Stimulated activated CD4-positive, alpha-beta T cell treated with anti-CD3 and anti-CD28 coated beads, Interleukin-15, amount 100 ng/mL, for 1 hour (primary cell): ENCODE measurements at regions not wholly inside any gene's neighbourhood (a gene's known extent, or its start where the extent isn't known, plus 50 kb on each side); places are given as distances from the start of the nearest gene placed in this dataset.

Experiments
- DNase-seq, 2 donors: peaks; one replicate each; pipeline ENCODE4 v3.0.0-alpha.2; 2020; ENCODE audit warnings: low read depth in 1 of 2, low spot score in 1 of 2

- no peak for DNase-seq
Observed at GRCh38 chr7:25900877-25901276, 251.1 kb upstream of the NFE2L3 start.

DNA sequence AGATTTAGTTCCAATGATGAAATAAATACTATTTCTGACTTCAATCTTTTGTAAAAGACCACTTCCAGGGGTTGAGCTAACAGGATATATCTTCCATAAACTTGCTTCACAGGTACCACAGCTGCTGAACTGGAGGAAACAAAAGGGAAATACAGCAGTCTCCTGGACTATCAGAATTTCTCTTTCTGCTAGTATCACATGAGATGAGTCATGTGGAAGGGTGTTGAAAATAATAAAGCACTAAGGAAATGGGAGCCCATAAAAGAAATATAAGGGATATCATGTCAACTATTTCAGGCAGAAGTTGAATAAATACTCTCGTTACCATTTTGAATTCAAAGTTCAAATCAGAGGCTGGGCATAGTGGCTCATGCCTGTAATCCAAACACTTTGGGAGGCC is 250.3 kb upstream of the NFE2L3 start:
- DNase-seq: no peak

DNA sequence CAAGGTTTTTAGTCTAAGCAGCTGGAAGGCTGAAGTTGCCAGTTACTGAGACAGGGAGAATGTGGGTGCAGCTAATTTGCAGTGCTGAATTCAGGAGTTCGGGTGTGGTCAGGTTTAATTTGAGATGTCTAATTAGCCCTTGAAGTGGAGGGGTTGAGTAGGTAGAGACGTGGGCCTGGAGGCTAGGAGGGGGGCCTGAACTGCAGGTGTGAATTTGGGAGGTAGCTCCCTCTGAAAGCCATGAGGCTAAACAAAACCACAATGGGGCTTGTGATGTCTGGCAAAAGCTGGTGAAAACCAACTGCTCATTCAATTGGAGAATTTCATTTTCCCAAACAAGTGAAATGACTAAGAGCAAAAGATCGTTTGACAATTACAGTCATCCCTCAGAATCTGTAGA is 246.0 kb upstream of the NFE2L3 start:
- DNase-seq: no peak

DNA sequence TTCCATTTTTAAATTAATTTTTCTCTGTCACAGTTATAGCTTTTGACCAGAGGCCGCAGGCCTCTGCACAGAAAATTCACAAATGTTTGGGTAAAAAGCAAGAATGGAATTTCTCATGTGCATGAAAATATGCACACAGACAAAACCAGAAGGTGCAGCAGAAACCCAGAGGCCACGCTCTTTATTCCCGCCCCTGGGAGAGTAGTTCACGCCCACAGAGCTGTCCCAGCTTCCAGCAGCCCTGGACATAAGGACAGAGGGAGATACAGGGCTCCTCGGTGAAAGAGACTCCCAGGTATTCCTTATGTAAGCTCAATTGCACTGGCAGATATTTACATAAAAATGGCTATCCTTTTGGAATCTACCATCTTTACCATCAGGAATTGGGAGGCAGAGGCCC is 245.2 kb upstream of the NFE2L3 start:
- no peak for DNase-seq

GRCh38 chr7:25907214-25907613 is 244.8 kb upstream of the NFE2L3 start:
- DNase-seq: no peak

DNA sequence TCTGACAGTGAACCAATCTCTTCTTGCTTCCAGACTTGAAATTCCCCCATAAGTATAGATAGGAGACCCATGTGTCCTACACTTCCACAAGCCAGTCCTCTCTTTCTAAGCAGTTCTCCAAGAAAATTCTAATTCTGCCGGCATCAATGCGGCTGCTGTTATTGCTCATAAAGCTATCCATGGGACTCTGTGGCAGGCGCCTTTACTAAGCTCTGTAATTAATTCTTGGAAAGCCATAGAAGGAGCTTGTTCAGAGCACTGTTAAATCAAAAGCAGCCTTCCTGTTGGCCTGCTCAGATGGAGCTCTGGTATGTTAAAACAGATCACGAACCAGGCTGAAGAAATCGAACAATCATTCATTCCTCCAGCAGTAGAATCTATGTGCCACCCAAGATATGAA is 244.3 kb upstream of the NFE2L3 start:
- DNase-seq: no peak

DNA sequence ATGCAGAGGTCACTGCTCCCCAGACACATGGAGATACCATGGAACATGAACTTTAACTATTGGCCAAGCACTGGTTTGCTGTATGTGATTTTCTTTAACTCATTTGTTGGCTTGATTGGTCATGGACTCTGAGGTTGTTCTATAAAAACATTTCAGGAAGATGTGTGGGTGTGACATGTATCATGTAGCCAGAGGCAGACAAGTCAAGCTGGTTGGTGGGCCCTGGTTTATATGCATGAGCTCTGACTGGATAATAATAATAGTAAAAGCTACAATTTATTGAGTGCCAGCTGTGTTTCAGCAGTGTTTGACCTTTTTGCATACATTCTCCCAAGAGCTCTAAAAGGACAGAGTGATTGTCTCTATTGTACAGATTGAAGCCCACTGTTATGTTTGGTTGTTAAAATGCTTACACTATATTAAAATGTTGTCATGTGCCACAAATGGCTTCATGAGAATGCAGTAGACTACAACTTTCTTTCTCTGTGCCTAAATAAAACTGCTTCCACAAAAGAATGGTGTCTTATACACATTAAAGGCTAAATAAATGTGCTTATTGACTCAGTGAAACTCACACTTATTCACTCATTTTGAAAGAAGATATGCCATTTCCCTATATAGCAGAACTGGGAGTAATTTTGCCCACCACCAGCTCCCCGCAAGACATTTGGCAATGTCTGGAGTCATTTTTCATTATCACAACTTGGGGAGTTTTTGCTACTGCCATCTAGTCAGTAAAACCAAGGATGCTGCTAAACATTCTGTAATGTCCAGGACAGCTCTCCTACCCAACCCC is 243.6 kb upstream of the NFE2L3 start:
- no peak for DNase-seq

DNA sequence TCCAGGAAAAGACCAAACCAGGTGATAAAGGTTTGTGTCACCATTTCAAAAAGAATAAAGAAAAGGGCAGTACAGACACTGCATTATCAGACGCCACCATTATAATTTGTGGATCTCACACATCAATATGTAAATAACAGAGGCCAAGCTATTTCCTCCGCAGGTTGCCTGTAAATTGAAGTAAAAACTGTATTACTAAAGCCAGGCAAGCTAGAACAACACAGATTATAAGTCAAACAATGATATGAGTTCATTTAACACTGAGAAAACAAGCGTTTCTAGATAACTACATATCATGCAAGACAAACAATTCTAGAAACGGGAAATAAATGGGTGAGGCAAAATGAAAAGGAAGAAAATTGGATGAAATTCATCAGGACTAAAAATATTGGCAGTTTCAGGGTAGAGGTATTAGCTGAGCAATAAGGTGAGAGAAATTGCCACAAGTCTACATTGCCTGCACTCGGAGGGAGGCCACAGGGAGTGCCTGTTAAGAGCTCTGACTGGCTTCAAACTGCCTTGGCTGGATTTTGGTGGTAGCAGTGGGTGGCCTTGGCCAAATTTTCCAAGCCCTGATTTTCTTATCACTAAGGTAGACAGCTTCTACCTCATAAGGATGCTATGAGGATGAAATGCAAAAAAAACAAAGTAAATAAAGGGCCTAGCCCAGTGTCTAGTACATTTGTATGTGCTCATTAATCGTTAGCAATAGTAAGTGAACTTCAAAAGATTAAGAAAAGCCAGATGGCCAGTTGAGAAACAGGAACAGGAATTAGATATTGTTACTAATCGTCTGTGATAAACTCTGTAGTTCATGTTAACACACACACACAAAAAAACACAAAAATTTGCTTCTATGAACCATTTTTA is 240.0 kb upstream of the NFE2L3 start:
- DNase-seq: no peak

- DNase-seq: no peak
Observed at GRCh38 chr7:25913598-25914224, 238.3 kb upstream of the NFE2L3 start.

- no peak for DNase-seq
Observed at GRCh38 chr7:25918731-25919130, 233.3 kb upstream of the NFE2L3 start.

GRCh38 chr7:25922296-25922695 is 229.7 kb upstream of the NFE2L3 start:
- DNase-seq: no peak

GRCh38 chr7:25923741-25924460 is 228.1 kb upstream of the NFE2L3 start:
- DNase-seq: no peak

- no peak for DNase-seq
Observed at GRCh38 chr7:25926009-25926408, 226.0 kb upstream of the NFE2L3 start.

DNA sequence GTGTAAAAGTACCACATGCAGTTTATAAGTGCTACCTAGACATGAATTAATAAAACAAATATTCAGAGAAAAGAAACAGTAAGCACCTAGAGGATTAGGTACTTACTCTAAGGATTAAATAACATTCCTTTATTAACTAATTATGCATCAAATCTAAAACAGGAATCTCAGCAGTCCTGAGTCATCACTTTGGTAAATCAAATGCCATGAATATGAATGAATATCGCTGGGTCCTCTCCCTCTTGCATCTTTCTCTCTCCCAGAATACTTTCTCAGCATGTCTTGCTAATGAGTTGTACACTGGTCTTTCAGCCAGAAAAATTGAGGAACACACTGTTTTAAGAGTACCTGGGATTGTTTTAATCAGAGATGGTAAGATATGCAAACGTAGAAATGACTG is 225.5 kb upstream of the NFE2L3 start:
- no peak for DNase-seq

DNA sequence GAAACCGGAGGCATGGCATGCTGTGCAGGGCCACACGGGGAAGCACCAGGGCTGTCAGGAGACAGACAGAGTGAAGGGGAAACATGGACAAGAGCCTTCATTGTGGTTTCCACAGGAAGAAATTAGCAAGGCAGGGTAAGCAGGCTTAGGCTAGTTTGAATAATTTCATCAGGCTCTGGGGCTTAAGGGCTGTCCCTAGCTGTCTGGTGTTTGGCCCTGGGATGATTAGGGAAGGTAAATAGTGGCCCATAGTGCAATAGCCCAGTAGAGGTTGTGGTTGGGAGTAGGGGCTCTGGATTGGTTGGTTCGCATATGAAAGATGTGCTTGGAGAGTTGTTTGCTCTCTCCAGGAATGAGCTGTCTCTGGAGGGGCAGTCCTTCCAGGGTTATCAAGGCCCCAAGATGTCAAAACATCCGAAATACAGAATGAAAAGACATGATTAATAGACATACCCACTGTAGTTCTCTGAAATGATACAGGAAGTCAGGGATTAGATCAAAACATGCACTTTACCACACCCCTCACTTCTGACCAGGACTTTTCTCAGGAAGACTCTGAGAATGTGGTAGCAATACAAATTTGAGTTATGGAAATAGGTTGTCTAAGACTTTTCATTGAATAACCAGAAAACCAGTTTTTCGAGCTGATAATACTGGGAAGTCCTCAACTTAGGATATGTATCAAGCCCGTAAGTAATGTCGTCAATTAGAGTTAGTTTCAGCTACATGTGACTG is 224.9 kb upstream of the NFE2L3 start:
- DNase-seq: no peak

- no peak for DNase-seq
Observed at GRCh38 chr7:25927626-25927978, 224.4 kb upstream of the NFE2L3 start.

DNA sequence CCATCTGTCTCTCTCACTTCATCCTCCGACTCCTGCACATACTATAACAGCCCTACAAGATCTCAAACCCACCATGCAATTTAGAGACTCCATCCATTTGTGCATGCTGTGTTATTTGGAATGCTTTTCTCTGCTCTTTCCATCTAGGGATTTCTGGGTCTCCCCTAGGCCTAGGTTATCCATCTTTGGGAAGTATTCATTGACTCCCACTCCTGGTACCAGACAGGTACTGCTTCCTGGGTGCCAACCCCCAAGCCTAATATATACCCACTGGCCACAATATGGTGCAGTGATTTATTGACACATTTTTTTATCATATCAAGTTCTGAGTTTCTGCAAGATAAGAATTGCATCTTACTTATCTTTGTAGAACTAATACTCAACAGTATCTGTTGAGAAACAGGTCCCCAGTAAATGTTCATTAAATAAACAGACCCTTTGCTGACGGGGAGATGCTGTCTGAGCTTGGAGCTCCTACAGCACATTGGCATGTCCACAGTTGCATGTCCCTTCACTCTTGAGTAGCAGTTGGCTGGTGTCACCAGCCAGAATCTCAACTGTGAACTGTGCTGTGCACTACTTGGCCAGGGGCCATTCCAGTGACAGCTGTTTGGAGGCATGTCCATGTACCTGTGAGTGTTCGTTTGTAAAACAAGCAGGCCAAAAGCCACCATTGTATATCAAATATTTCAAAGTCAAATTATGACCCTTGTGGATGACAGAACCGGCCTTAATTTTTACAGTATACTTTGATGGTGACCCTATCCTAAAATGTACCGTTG is 223.3 kb upstream of the NFE2L3 start:
- no peak for DNase-seq

- DNase-seq: no peak
Observed at GRCh38 chr7:25929448-25929847, 222.6 kb upstream of the NFE2L3 start.

DNA sequence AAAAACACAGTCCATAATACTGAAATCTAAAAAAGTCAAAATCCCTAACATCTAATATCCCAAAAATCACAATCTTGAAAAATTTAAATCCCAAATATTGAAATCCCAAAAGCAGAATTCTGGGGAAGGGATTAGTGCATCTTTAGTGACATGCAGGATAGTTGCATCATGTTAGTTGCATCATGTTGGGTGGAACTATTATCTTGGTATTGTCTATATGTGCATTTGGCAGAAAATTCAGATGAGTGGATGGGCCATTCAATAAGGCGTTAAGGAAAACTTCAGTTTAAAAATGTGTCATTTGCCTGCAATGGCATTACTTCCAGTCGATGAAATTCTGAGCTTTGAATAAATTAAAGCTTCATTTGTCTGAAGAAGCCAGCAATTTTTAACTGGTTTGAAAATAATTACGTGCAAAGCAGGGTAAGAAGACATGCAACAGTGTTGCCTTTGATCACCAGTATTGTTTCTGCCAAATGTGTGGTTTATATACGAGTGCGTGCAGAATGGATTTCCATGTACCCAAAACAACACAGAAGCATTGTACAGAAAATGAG is 221.4 kb upstream of the NFE2L3 start:
- DNase-seq: no peak

- no peak for DNase-seq
Observed at GRCh38 chr7:25931156-25931555, 220.8 kb upstream of the NFE2L3 start.
